Erythroblast (primary cell): ENCODE measurements at regions not wholly inside any gene's neighbourhood (a gene's known extent, or its start where the extent isn't known, plus 50 kb on each side); places are given as distances from the start of the nearest gene placed in this dataset.

Source experiments
- GATA1 ChIP-seq: IDR thresholded peaks from 2 replicates; pipeline ENCODE4 v1.6.1; 2011; ENCODE audit warnings: low read depth, mild to moderate bottlenecking, control low read depth, low read length, moderate library complexity
- POLR2A ChIP-seq: IDR thresholded peaks from 2 replicates; pipeline ENCODE4 v1.6.1; 2011; ENCODE audit warnings: mild to moderate bottlenecking, low read length

- TF ChIP-seq POLR2A (no peak), GATA1 (no peak)
Observed at GRCh38 chr3:82141592-82141991, 380.1 kb upstream of the GBE1 start.
